HepG2 (cell line): ENCODE measurements at regions not wholly inside any gene's neighbourhood (a gene's known extent, or its start where the extent isn't known, plus 50 kb on each side); places are given as distances from the start of the nearest gene placed in this dataset.

ENCODE experiments used
- ATAC-seq: fragments of 200-7000 bp; cut with Tn5 transposase; 3 replicates; pipeline ENCODE4 v1.9.1; 2020; ENCODE audit warnings: mild to moderate bottlenecking, moderate library complexity
- BruUV-seq: library from RNA; stranded (reverse); fragments of 400-500 nt; replicated peaks from 2 replicates; lab custom pipeline; 2021; lab: Mats Ljungman, UMichigan
- CTCF ChIA-PET: fragments of 300-600 bp; formaldehyde crosslinking; extraction: SDS; loops from one replicate; lab custom pipeline; 2021; ENCODE audit warnings: low total read pairs, inconsistent platforms, low intra/inter-chr PET ratio; lab: Yijun Ruan, JAX
- POLR2A ChIA-PET: fragments of 350-600 bp; sonication (Branson Sonifier 250); formaldehyde crosslinking; loops from one replicate; lab custom pipeline; 2020; ENCODE audit warnings: antibody characterized with exemption, inconsistent platforms; lab: Yijun Ruan, JAX
- DNase-seq: peaks from one replicate; pipeline ENCODE4 v3.0.0-alpha.2; 2015; ENCODE audit warnings: low spot score
- FAIRE-seq: peaks from 3 replicates; lab custom pipeline; 2011; peaks lifted over from hg19 to GRCh38; lab: Jason Lieb, UNC
- H2AFZ ChIP-seq: one replicate; pipeline ENCODE4 v1.6.1; 2011; ENCODE audit warnings: low read length, inconsistent platforms
- H3K27ac ChIP-seq: fragments of 300-600 bp; 3 replicates; pipeline ENCODE4 v1.8.0; 2011; ENCODE audit warnings: mixed run types, mild to moderate bottlenecking, mixed read lengths, low read length, inconsistent platforms; ENCODE audit not compliant: insufficient read depth; ENCODE audit errors: extremely low read length
- H3K27me3 ChIP-seq, 2 experiments: fragments of 200-600 bp in 1 of 2; 2 replicates in 1 of 2; 3 replicates in 1 of 2; pipeline versions ENCODE4 v1.6.0 to v1.8.0; 2011; ENCODE audit warnings: low read length in 2 of 2, mild to moderate bottlenecking in 2 of 2, moderate library complexity in 2 of 2, inconsistent platforms in 1 of 2; ENCODE audit not compliant: insufficient read depth in 2 of 2, control insufficient read depth in 1 of 2
- H3K36me3 ChIP-seq, 2 experiments: fragments of 200-600 bp in 1 of 2; replicated peaks in 1 of 2; 2 replicates in 1 of 2; 3 replicates in 1 of 2; pipeline versions ENCODE4 v1.5.1 to v1.8.0; 2011; ENCODE audit warnings: low read length in 2 of 2, inconsistent platforms in 1 of 2; ENCODE audit not compliant: insufficient read depth in 2 of 2, control insufficient read depth in 1 of 2
- H3K4me1 ChIP-seq: 2 replicates; pipeline ENCODE4 v1.5.1; 2012; ENCODE audit warnings: low read length, inconsistent platforms; ENCODE audit not compliant: insufficient read depth
- H3K4me2 ChIP-seq: 2 replicates; pipeline ENCODE4 v1.6.0; 2011; ENCODE audit warnings: low read depth, low read length, inconsistent platforms
- H3K4me3 ChIP-seq, 3 experiments: fragments of 200-600 bp in 1 of 3; sonication (generic), shearing (Covaris generic) in 1 of 3; replicated peaks in 1 of 3; 2 replicates each; pipeline ENCODE4 v1.5.1; 2011 to 2016; ENCODE audit warnings: low read length in 3 of 3, inconsistent platforms in 2 of 3, low read depth in 2 of 3, mild to moderate bottlenecking in 2 of 3, control low read depth in 1 of 3, mixed read lengths in 1 of 3; ENCODE audit not compliant: insufficient read depth in 1 of 3
- H3K79me2 ChIP-seq: one replicate; pipeline ENCODE4 v1.6.1; 2011; ENCODE audit warnings: low read length, inconsistent platforms; ENCODE audit not compliant: insufficient read depth
- H3K9ac ChIP-seq: 2 replicates; pipeline ENCODE4 v1.6.0; 2011; ENCODE audit warnings: mild to moderate bottlenecking, low read depth, low read length, inconsistent platforms; ENCODE audit not compliant: insufficient read depth
- H3K9me3 ChIP-seq: 2 replicates; pipeline ENCODE4 v1.5.1; 2012; ENCODE audit warnings: mild to moderate bottlenecking, low read length
- H4K20me1 ChIP-seq: 2 replicates; pipeline ENCODE4 v1.6.0; 2011; ENCODE audit warnings: inconsistent platforms, mild to moderate bottlenecking, low read length, moderate library complexity; ENCODE audit not compliant: insufficient read depth
- CENPT ChIP-seq: sonication (generic); formaldehyde crosslinking; IDR thresholded peaks from 2 replicates; pipeline ENCODE4 v1.8.0; 2022; ENCODE audit warnings: low read depth, mild to moderate bottlenecking, moderate library complexity, missing genetic modification reagents
- ZHX2 ChIP-seq, 2 experiments: sonication (generic) in 1 of 2; formaldehyde crosslinking in 1 of 2; IDR thresholded peaks; 2 replicates each; pipeline versions ENCODE4 v1.6.1 to v1.9.0; 2014 to 2022; ENCODE audit warnings: antibody characterized with exemption in 1 of 2, borderline replicate concordance in 1 of 2, inconsistent platforms in 1 of 2, low read depth in 1 of 2, missing genetic modification reagents in 1 of 2
- ZUFSP ChIP-seq: sonication (generic); formaldehyde crosslinking; IDR thresholded peaks from 2 replicates; pipeline ENCODE4 v1.9.0; 2021; ENCODE audit warnings: missing genetic modification reagents, mild to moderate bottlenecking, borderline replicate concordance
- WGBS: methylation state at CpG from one replicate; pipeline ENCODE4 v1.1.6; 2017; ENCODE audit warnings: low lambda C conversion rate; 5-methylcytosine and 5-hydroxymethylcytosine counted together
- in situ Hi-C: cut with HindIII; loops from 2 replicates; pipeline ENCODE4 v1.10.0; 2017; ENCODE audit warnings: low pct_unique_long_range_greater_than_20kb; ENCODE audit not compliant: extremely low pct_ligation_motif_present
- intact Hi-C: fragments of 100-400 bp; cut with micrococcal nuclease; formaldehyde crosslinking; loops from one replicate; pipeline ENCODE4 v1.10.0; 2022; ENCODE audit not compliant: unreplicated experiment

- Histone ChIP-seq H3K27ac (no peak overlapping the region), H3K36me3 (no peaks in the 10 kb centered on the region), H4K20me1 (no peaks in the 10 kb centered on the region), H3K4me1 (no peaks in the 10 kb centered on the region), H3K79me2 (no peaks in the 10 kb centered on the region), H2AFZ (no peak overlapping the region), H3K4me3 (no peak overlapping the region), H3K9ac (no peak overlapping the region), H3K27me3 (peaks cover 1 to 8% of the 10 kb centered on the region in 2 experiments; a peak in 2 of 5 replicates), H3K9me3 (no peaks in the 10 kb centered on the region), H3K4me2 (no peak overlapping the region)
- no TSS peak for BruUV-seq
- ChIA-PET POLR2A (no interaction called here), CTCF (no interaction called here)
- FAIRE-seq (no peak), ATAC-seq (no peak), DNase-seq (no peak)
- no peak for TF ChIP-seq CENPT
- TF ChIP-seq ZUFSP (CRISPR knock-in tag): no peak
- no peak for TF ChIP-seq ZHX2 (IDR thresholded peaks at IDR 0.05; ENCODE audit: low read depth)
- no peak for TF ChIP-seq ZHX2 (CRISPR knock-in tag; IDR thresholded peaks at IDR 0.05; ENCODE audit: borderline replicate concordance)
- intact Hi-C loops: no loop called here
- WGBS: 10% methylated on average over 2 of the region's 2 CpGs
- in situ Hi-C loops: no loop called here
Observed at GRCh38 chr3:34034840-34035239, 236.4 kb downstream of the PDCD6IP start.
